HCT116 (cell line): ENCODE measurements at regions not wholly inside any gene's neighbourhood (a gene's known extent, or its start where the extent isn't known, plus 50 kb on each side); places are given as distances from the start of the nearest gene placed in this dataset.

Experiments used
- ATAC-seq: fragments of 200-7000 bp; cut with Tn5 transposase; 2 replicates; pipeline ENCODE4 v1.9.1; 2020; ENCODE audit warnings: mild to moderate bottlenecking, moderate library complexity
- BruUV-seq: library from RNA; stranded (reverse); fragments of 400-500 nt; replicated peaks from 2 replicates; lab custom pipeline; 2021; lab: Mats Ljungman, UMichigan
- CTCF ChIA-PET: fragments of 300-600 bp; sonication (Branson Sonifier 250); formaldehyde crosslinking; loops from one replicate; lab custom pipeline; 2021; ENCODE audit warnings: antibody characterized with exemption; lab: Charles Lee
- POLR2A ChIA-PET: fragments of 300-600, 350-600 bp; sonication (Branson Sonifier 250); formaldehyde crosslinking; loops from one replicate; lab custom pipeline; 2021; ENCODE audit warnings: antibody characterized with exemption; lab: Charles Lee
- RAD21 ChIA-PET, 2 experiments: fragments of 300-600 bp; sonication (Branson Sonifier 250); formaldehyde crosslinking; loops; one replicate each; lab custom pipeline; 2023; ENCODE audit warnings: low total read pairs in 2 of 2; ENCODE audit not compliant: uncharacterized antibody in 2 of 2, unreplicated experiment in 2 of 2, low non-redundant PET in 1 of 2; lab: Charles Lee
- DNase-seq: peaks from one replicate; pipeline ENCODE4 v3.0.0-alpha.2; 2010; ENCODE audit warnings: low read depth, low spot score
- H2AFZ ChIP-seq: fragments of 200-600 bp; shearing (Covaris generic), sonication (generic); 2 replicates; pipeline ENCODE4 v1.6.1; 2017; ENCODE audit warnings: low read depth, mixed run types, mixed read lengths, antibody characterized with exemption, low read length; ENCODE audit not compliant: poor library complexity, severe bottlenecking
- H3K27ac ChIP-seq: 2 replicates; pipeline ENCODE4 v1.5.1; 2012; ENCODE audit warnings: low read depth, low read length
- H3K27me3 ChIP-seq: fragments of 200-600 bp; sonication (generic); 2 replicates; pipeline ENCODE4 v1.6.1; 2016; ENCODE audit warnings: mixed run types, low read length, mixed read lengths; ENCODE audit not compliant: insufficient read depth
- H3K36me3 ChIP-seq, 2 experiments: fragments of 200-500 bp in 1 of 2; fragments of 200-600 bp in 1 of 2; sonication (Bioruptor generic) in 1 of 2; sonication (generic) in 1 of 2; 2 replicates each; pipeline versions ENCODE4 v1.5.1 to v1.6.1; 2014 to 2016; ENCODE audit warnings: low read length in 2 of 2, inconsistent platforms in 1 of 2, mixed read lengths in 1 of 2, mixed run types in 1 of 2; ENCODE audit not compliant: insufficient read depth in 2 of 2, control insufficient read depth in 1 of 2
- H3K4me1 ChIP-seq, 2 experiments: fragments of 200-600 bp in 1 of 2; sonication (generic) in 1 of 2; 2 replicates each; pipeline versions ENCODE4 v1.5.1 to v1.6.1; 2012 to 2017; ENCODE audit warnings: low read length in 2 of 2, inconsistent platforms in 1 of 2, mild to moderate bottlenecking in 1 of 2, mixed read lengths in 1 of 2, mixed run types in 1 of 2, moderate library complexity in 1 of 2; ENCODE audit not compliant: insufficient read depth in 2 of 2, control insufficient read depth in 1 of 2
- H3K4me2 ChIP-seq: fragments of 200-600 bp; sonication (generic); 2 replicates; pipeline ENCODE4 v1.6.1; 2017; ENCODE audit warnings: mixed run types, low read length, mixed read lengths
- H3K4me3 ChIP-seq, 2 experiments: fragments of 200-600 bp in 1 of 2; sonication (generic) in 1 of 2; replicated peaks in 1 of 2; 2 replicates each; pipeline ENCODE4 v1.5.1; 2011 to 2016; ENCODE audit warnings: low read length in 2 of 2, control low read depth in 1 of 2, low read depth in 1 of 2, mild to moderate bottlenecking in 1 of 2, mixed read lengths in 1 of 2, mixed run types in 1 of 2
- H3K79me2 ChIP-seq: fragments of 200-600 bp; sonication (generic); 2 replicates; pipeline ENCODE4 v1.6.1; 2017; ENCODE audit warnings: mild to moderate bottlenecking, mixed run types, low read length, moderate library complexity, mixed read lengths; ENCODE audit not compliant: insufficient read depth
- H3K9ac ChIP-seq: fragments of 200-600 bp; sonication (generic); 2 replicates; pipeline ENCODE4 v1.6.1; 2016; ENCODE audit warnings: low read length, mixed read lengths
- H3K9me2 ChIP-seq: fragments of 200-600 bp; sonication (generic), shearing (Covaris generic); 2 replicates; pipeline ENCODE4 v1.6.1; 2017; ENCODE audit warnings: mixed run types, mild to moderate bottlenecking, moderate library complexity; ENCODE audit not compliant: insufficient read depth
- H3K9me3 ChIP-seq, 2 experiments: fragments of 200-500 bp in 1 of 2; fragments of 200-600 bp in 1 of 2; sonication (Bioruptor generic) in 1 of 2; sonication (generic) in 1 of 2; 2 replicates each; pipeline ENCODE4 v1.6.1; 2014 to 2017; ENCODE audit warnings: low read length in 2 of 2, mixed read lengths in 2 of 2, inconsistent platforms in 1 of 2, low read depth in 1 of 2, mild to moderate bottlenecking in 1 of 2, mixed run types in 1 of 2, moderate library complexity in 1 of 2; ENCODE audit not compliant: control insufficient read depth in 1 of 2, insufficient read depth in 1 of 2
- H4K20me1 ChIP-seq: fragments of 200-600 bp; sonication (generic), shearing (Covaris generic); 2 replicates; pipeline ENCODE4 v1.6.1; 2017; ENCODE audit warnings: mixed run types, mild to moderate bottlenecking, moderate library complexity; ENCODE audit not compliant: insufficient read depth
- CBX3 ChIP-seq: IDR thresholded peaks from 2 replicates; pipeline ENCODE4 v1.6.1; 2012; ENCODE audit warnings: low read depth
- CEBPB ChIP-seq: IDR thresholded peaks from 2 replicates; pipeline ENCODE4 v1.6.1; 2012; ENCODE audit warnings: low read depth
- ELF1 ChIP-seq: IDR thresholded peaks from 2 replicates; pipeline ENCODE4 v1.6.1; 2012; ENCODE audit warnings: low read depth, borderline replicate concordance
- EZH2 ChIP-seq: fragments of 200-600 bp; sonication (generic); IDR thresholded peaks from 2 replicates; pipeline ENCODE4 v1.6.1; 2017; ENCODE audit warnings: antibody characterized with exemption, mixed run types
- JUND ChIP-seq: IDR thresholded peaks from 2 replicates; pipeline ENCODE4 v1.6.1; 2012
- POLR2AphosphoS5 ChIP-seq: IDR thresholded peaks from 2 replicates; pipeline ENCODE4 v1.6.1; 2011; ENCODE audit warnings: mild to moderate bottlenecking, low read depth, low read length, moderate library complexity
- RAD21 ChIP-seq: IDR thresholded peaks from 2 replicates; pipeline ENCODE4 v1.6.1; 2012; ENCODE audit warnings: low read depth, mild to moderate bottlenecking
- SP1 ChIP-seq: IDR thresholded peaks from 2 replicates; pipeline ENCODE4 v1.6.1; 2012; ENCODE audit warnings: low read depth
- SRF ChIP-seq: IDR thresholded peaks from 2 replicates; pipeline ENCODE4 v1.6.1; 2012; ENCODE audit warnings: low read depth
- TCF7L2 ChIP-seq: IDR thresholded peaks from 2 replicates; pipeline ENCODE4 v1.7.0; 2011; ENCODE audit warnings: borderline replicate concordance, inconsistent platforms; ENCODE audit not compliant: insufficient read depth, insufficient read length; ENCODE audit errors: extremely low read depth
- YY1 ChIP-seq: IDR thresholded peaks from 2 replicates; pipeline ENCODE4 v1.6.1; 2011; ENCODE audit warnings: low read length, low read depth, moderate library complexity, mild to moderate bottlenecking; ENCODE audit not compliant: insufficient replicate concordance; ENCODE audit errors: extremely low read depth
- ZBTB33 ChIP-seq: IDR thresholded peaks from 2 replicates; pipeline ENCODE4 v1.6.1; 2011; ENCODE audit warnings: mild to moderate bottlenecking, low read length, moderate library complexity; ENCODE audit not compliant: insufficient replicate concordance; ENCODE audit errors: extremely low read depth
- ZFX ChIP-seq: fragments of 450-650 bp; IDR thresholded peaks from 2 replicates; pipeline ENCODE4 v1.6.1; 2017
- ZNF274 ChIP-seq: fragments of 200-500 bp; sonication (Bioruptor generic); IDR thresholded peaks from 2 replicates; pipeline ENCODE4 v1.6.1; 2014; ENCODE audit warnings: mild to moderate bottlenecking, low read depth, low read length, inconsistent platforms
- intact Hi-C: fragments of 100-400 bp; cut with micrococcal nuclease; formaldehyde crosslinking; loops from 2 replicates; pipeline ENCODE4 v1.10.0; 2022

GRCh38 chr1:14338509-14338908 is 260.0 kb upstream of the KAZN start:
- Histone ChIP-seq H3K79me2 (no peaks in the 10 kb centered on the region), H4K20me1 (no peaks in the 10 kb centered on the region), H3K4me3 (no peak overlapping the region), H3K9ac (no peak overlapping the region), H3K27ac (no peak overlapping the region), H3K27me3 (peaks cover 17% of the 10 kb centered on the region; the same call in 1 of the 2 replicates), H3K4me1 (peaks cover 0 to 10% of the 10 kb centered on the region in 2 experiments; a peak in 2 of 4 replicates), H3K36me3 (no peaks in the 10 kb centered on the region), H3K9me2 (no peaks in the 10 kb centered on the region), H2AFZ (no peak overlapping the region), H3K4me2 (no peak overlapping the region), H3K9me3 (no peaks in the 10 kb centered on the region)
- no TSS peak for BruUV-seq
- ChIA-PET POLR2A (no interaction called here), RAD21 (no interaction called here), CTCF (no interaction called here)
- TF ChIP-seq ZNF274 (no peak), CBX3 (no peak), ZBTB33 (no peak), ELF1 (no peak), RAD21 (no peak), JUND (no peak), CEBPB (no peak), TCF7L2 (no peak), ZFX (no peak), YY1 (no peak), SRF (no peak), SP1 (no peak), EZH2 (no peak), POLR2AphosphoS5 (no peak)
- intact Hi-C loops = no loop called here
- ATAC-seq = no peak
- no peak for DNase-seq
